ENCODE measurements at regions not wholly inside any gene's neighbourhood (a gene's known extent, or its start where the extent isn't known, plus 50 kb on each side); places are given as distances from the start of the nearest gene placed in this dataset.

- H3K36me3 ChIP-seq: no peaks in the 10 kb centered on the region
- no peak overlapping the region for H3K27ac ChIP-seq
- DNase-seq: no peak
- intact Hi-C loops (cut with DNase I; ENCODE audit: low total_unique reads): no loop called here
- WGBS, 5 donors: 38 to 54% (median 43%) methylated on average over 2 of the region's 2 CpGs
- no peaks in the 10 kb centered on the region for H3K27me3 ChIP-seq (replicated peaks in 1 of 7)
- no peaks in the 10 kb centered on the region for H3K4me1 ChIP-seq
- TF ChIP-seq POLR2AphosphoS5 (IDR thresholded peaks at IDR 0.05) (no peak), POLR2A (IDR thresholded peaks at IDR 0.05) (no peak)
- TF ChIP-seq, protein P1, sequence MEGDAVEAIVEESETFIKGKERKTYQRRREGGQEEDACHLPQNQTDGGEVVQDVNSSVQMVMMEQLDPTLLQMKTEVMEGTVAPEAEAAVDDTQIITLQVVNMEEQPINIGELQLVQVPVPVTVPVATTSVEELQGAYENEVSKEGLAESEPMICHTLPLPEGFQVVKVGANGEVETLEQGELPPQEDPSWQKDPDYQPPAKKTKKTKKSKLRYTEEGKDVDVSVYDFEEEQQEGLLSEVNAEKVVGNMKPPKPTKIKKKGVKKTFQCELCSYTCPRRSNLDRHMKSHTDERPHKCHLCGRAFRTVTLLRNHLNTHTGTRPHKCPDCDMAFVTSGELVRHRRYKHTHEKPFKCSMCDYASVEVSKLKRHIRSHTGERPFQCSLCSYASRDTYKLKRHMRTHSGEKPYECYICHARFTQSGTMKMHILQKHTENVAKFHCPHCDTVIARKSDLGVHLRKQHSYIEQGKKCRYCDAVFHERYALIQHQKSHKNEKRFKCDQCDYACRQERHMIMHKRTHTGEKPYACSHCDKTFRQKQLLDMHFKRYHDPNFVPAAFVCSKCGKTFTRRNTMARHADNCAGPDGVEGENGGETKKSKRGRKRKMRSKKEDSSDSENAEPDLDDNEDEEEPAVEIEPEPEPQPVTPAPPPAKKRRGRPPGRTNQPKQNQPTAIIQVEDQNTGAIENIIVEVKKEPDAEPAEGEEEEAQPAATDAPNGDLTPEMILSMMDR (IDR thresholded peaks at IDR 0.05 in 8 of 11, conservative IDR thresholded peaks at IDR 0.05 in 3 of 11): no peak
- H3K4me3 ChIP-seq: no peak overlapping the region
- H3K9me3 ChIP-seq: peaks cover 0 to 34% (median 0%) of the 10 kb centered on the region in 8 donors
Measured at GRCh38 chr5:166677891-166678290, 1613.6 kb upstream of the WWC1 start.

GRCh38 chr5:166679331-166679730, 1612.1 kb upstream of the WWC1 start:
- intact Hi-C loops (cut with DNase I; ENCODE audit: low total_unique reads): no loop called here

GRCh38 chr5:166695326-166695725, 1596.1 kb upstream of the WWC1 start:
- no peak overlapping the region for H3K27ac ChIP-seq
- WGBS, 5 donors: 66 to 76% (median 71%) methylated on average over 4 of the region's 4 CpGs
- DNase-seq: no peak
- no peaks in the 10 kb centered on the region for H3K27me3 ChIP-seq (replicated peaks in 1 of 7)
- H3K4me3 ChIP-seq: no peak overlapping the region
- no peaks in the 10 kb centered on the region for H3K4me1 ChIP-seq
- H3K9me3 ChIP-seq: peaks cover 0 to 16% (median 0%) of the 10 kb centered on the region in 8 donors
- intact Hi-C loops (cut with DNase I; ENCODE audit: low total_unique reads): no loop called here
- TF ChIP-seq POLR2AphosphoS5 (IDR thresholded peaks at IDR 0.05) (no peak), POLR2A (IDR thresholded peaks at IDR 0.05) (no peak)
- TF ChIP-seq, protein P1 (IDR thresholded peaks at IDR 0.05 in 8 of 11, conservative IDR thresholded peaks at IDR 0.05 in 3 of 11): no peak
- H3K36me3 ChIP-seq: no peaks in the 10 kb centered on the region

More at GRCh38 chr5:166679331-166679730, 1612.1 kb upstream of the WWC1 start:
- Histone ChIP-seq H3K4me3 (no peak overlapping the region), H3K27me3 (replicated peaks in 1 of 7) (no peaks in the 10 kb centered on the region), H3K27ac (no peak overlapping the region), H3K9me3 (peaks cover 0 to 22% (median 0%) of the 10 kb centered on the region in 8 donors), H3K36me3 (no peaks in the 10 kb centered on the region), H3K4me1 (no peaks in the 10 kb centered on the region)
- DNase-seq: no peak
- TF ChIP-seq, protein P1 (IDR thresholded peaks at IDR 0.05 in 8 of 11, conservative IDR thresholded peaks at IDR 0.05 in 3 of 11): no peak
- TF ChIP-seq POLR2AphosphoS5 (IDR thresholded peaks at IDR 0.05) (no peak), POLR2A (IDR thresholded peaks at IDR 0.05) (no peak)
- WGBS, 5 donors: 73 to 84% (median 80%) methylated on average over 5 of the region's 5 CpGs

GRCh38 chr5:166708291-166708690, 1583.2 kb upstream of the WWC1 start:
- no peaks in the 10 kb centered on the region for H3K27me3 ChIP-seq (replicated peaks in 1 of 7)
- 82 to 95% (median 85%) methylated on average over 3 of the region's 3 CpGs for WGBS, 5 donors
- no peaks in the 10 kb centered on the region for H3K36me3 ChIP-seq
- no peak for DNase-seq
- no peak overlapping the region for H3K27ac ChIP-seq
- H3K4me3 ChIP-seq: no peak overlapping the region
- peaks cover 0 to 16% (median 0%) of the 10 kb centered on the region in 8 donors for H3K9me3 ChIP-seq
- intact Hi-C loops (cut with DNase I; ENCODE audit: low total_unique reads): no loop called here
- TF ChIP-seq POLR2AphosphoS5 (IDR thresholded peaks at IDR 0.05) (no peak), POLR2A (IDR thresholded peaks at IDR 0.05) (no peak)
- TF ChIP-seq, protein P1 (IDR thresholded peaks at IDR 0.05 in 8 of 11, conservative IDR thresholded peaks at IDR 0.05 in 3 of 11): no peak
- H3K4me1 ChIP-seq: no peaks in the 10 kb centered on the region
